ENCODE measurements at regions not wholly inside any gene's neighbourhood (a gene's known extent, or its start where the extent isn't known, plus 50 kb on each side); places are given as distances from the start of the nearest gene placed in this dataset.

GRCh38 chr21:45354970-45355369, 50.0 kb upstream of the COL18A1 start:
- no peak for ATAC-seq
- Mint-ChIP-seq H3K9me3 (no peaks in the 10 kb centered on the region), H3K4me1 (ENCODE audit: low read depth) (peaks cover 6% of the 10 kb centered on the region), H3K36me3 (ENCODE audit: low read depth) (no peaks in the 10 kb centered on the region), H3K27ac (no peak overlapping the region), H3K27me3 (peaks cover 22% of the 10 kb centered on the region), H3K4me3 (no peak overlapping the region)
- TF ChIP-seq CTCF (IDR thresholded peaks at IDR 0.05): no peak
- ChIA-PET POLR2A (interaction anchor here (0.6 kb wide), 1 partner anchor 101 kb away, joined by 3 read pairs; no protein-coding TSS in a partner anchor), CTCF (no interaction called here)
- DNase-seq: no peak
- intact Hi-C loops (cut with micrococcal nuclease): no loop called here
